CD4-positive, alpha-beta T cell (primary cell): ENCODE measurements at regions not wholly inside any gene's neighbourhood (a gene's known extent, or its start where the extent isn't known, plus 50 kb on each side); places are given as distances from the start of the nearest gene placed in this dataset.

Experiments
- ATAC-seq: fragments of 200-7000 bp; cut with Tn5 transposase; one replicate; pipeline ENCODE4 v1.10.0; 2022; ENCODE audit warnings: mild to moderate bottlenecking; ENCODE audit not compliant: poor library complexity
- CTCF ChIA-PET: fragments of 350-600 bp; sonication (Branson Sonifier 250); formaldehyde crosslinking; loops from one replicate; lab custom pipeline; 2021; ENCODE audit warnings: antibody characterized with exemption, inconsistent platforms; lab: Charles Lee
- POLR2A ChIA-PET: fragments of 350-600 bp; sonication (Branson Sonifier 250); formaldehyde crosslinking; loops from one replicate; lab custom pipeline; 2021; ENCODE audit warnings: antibody characterized with exemption, inconsistent platforms; lab: Charles Lee
- DNase-seq, 14 experiments: peaks; one replicate each; pipeline ENCODE4 v3.0.0-alpha.2; 2013 to 2020; ENCODE audit warnings: mixed read lengths in 2 of 14
- H3K27ac ChIP-seq, 2 donors: one replicate each; pipeline versions ENCODE4 v1.5.1 to v1.7.0; 2013; ENCODE audit warnings: low read length in 2 of 2, low read depth in 1 of 2, mild to moderate bottlenecking in 1 of 2
- H3K27me3 ChIP-seq, 2 experiments: 1 replicate in 1 of 2; 2 replicates in 1 of 2; pipeline versions ENCODE4 v1.6.1 to v1.7.0; 2013; ENCODE audit warnings: low read length in 2 of 2, control low read depth in 1 of 2, mild to moderate bottlenecking in 1 of 2, moderate library complexity in 1 of 2; ENCODE audit not compliant: insufficient read depth in 2 of 2, control insufficient read depth in 1 of 2
- H3K36me3 ChIP-seq: one replicate; pipeline ENCODE4 v1.6.1; 2013; ENCODE audit warnings: low read length, control low read depth; ENCODE audit not compliant: insufficient read depth
- H3K4me1 ChIP-seq: one replicate; pipeline ENCODE4 v1.6.1; 2013; ENCODE audit warnings: low read length, control low read depth; ENCODE audit not compliant: insufficient read depth
- H3K4me3 ChIP-seq: one replicate; pipeline ENCODE4 v1.5.1; 2013; ENCODE audit warnings: mild to moderate bottlenecking, low read length, moderate library complexity
- H3K9me3 ChIP-seq, 2 experiments: 1 replicate in 1 of 2; 2 replicates in 1 of 2; pipeline versions ENCODE4 v1.6.1 to v1.7.0; 2013; ENCODE audit warnings: low read length in 2 of 2, mild to moderate bottlenecking in 2 of 2, control low read depth in 1 of 2, moderate library complexity in 1 of 2; ENCODE audit not compliant: control insufficient read depth in 1 of 2, insufficient read depth in 1 of 2
- H3K27ac Mint-ChIP-seq: one replicate; pipeline ENCODE4 v1.8.0; 2020; ENCODE audit warnings: mixed read lengths
- H3K27me3 Mint-ChIP-seq: one replicate; pipeline ENCODE4 v1.8.0; 2021; ENCODE audit warnings: mixed read lengths
- H3K36me3 Mint-ChIP-seq: one replicate; pipeline ENCODE4 v1.8.0; 2021; ENCODE audit warnings: low read depth, mixed read lengths
- H3K4me1 Mint-ChIP-seq: one replicate; pipeline ENCODE4 v1.8.0; 2021; ENCODE audit warnings: low read depth, mixed read lengths
- H3K4me3 Mint-ChIP-seq: one replicate; pipeline ENCODE4 v1.8.0; 2020; ENCODE audit warnings: mild to moderate bottlenecking, mixed read lengths
- H3K9me3 Mint-ChIP-seq: one replicate; pipeline ENCODE4 v1.8.0; 2020; ENCODE audit warnings: mixed read lengths
- intact Hi-C, 2 experiments: fragments of 100-400 bp; cut with DNase I in 1 of 2; cut with micrococcal nuclease in 1 of 2; formaldehyde crosslinking; loops; one replicate each; pipeline versions ENCODE4 v1.15.1 to v1.9.0; 2023 to 2025; cut with DNase I, micrococcal nuclease
- TF ChIP-seq, protein P1 (sequence below): fragments of 200-600 bp; IDR thresholded peaks from one replicate; pipeline ENCODE4 v1.8.0; 2022; ENCODE audit warnings: antibody characterized with exemption, mild to moderate bottlenecking

GRCh38 chr9:103319979-103320378 lies 324.8 kb downstream of the CYLC2 start:
- Histone ChIP-seq H3K27me3 (no peaks in the 10 kb centered on the region), H3K27ac (no peak overlapping the region), H3K4me1 (no peaks in the 10 kb centered on the region), H3K36me3 (no peaks in the 10 kb centered on the region), H3K4me3 (no peak overlapping the region), H3K9me3 (no peaks in the 10 kb centered on the region)
- Mint-ChIP-seq H3K27ac (no peak overlapping the region), H3K4me1 (no peaks in the 10 kb centered on the region), H3K4me3 (no peak overlapping the region), H3K27me3 (no peaks in the 10 kb centered on the region), H3K9me3 (peaks cover 3% of the 10 kb centered on the region), H3K36me3 (no peaks in the 10 kb centered on the region)
- ATAC-seq (no peak), DNase-seq (no peak)
- CTCF ChIA-PET, result no interaction called here
- TF ChIP-seq, protein P1, sequence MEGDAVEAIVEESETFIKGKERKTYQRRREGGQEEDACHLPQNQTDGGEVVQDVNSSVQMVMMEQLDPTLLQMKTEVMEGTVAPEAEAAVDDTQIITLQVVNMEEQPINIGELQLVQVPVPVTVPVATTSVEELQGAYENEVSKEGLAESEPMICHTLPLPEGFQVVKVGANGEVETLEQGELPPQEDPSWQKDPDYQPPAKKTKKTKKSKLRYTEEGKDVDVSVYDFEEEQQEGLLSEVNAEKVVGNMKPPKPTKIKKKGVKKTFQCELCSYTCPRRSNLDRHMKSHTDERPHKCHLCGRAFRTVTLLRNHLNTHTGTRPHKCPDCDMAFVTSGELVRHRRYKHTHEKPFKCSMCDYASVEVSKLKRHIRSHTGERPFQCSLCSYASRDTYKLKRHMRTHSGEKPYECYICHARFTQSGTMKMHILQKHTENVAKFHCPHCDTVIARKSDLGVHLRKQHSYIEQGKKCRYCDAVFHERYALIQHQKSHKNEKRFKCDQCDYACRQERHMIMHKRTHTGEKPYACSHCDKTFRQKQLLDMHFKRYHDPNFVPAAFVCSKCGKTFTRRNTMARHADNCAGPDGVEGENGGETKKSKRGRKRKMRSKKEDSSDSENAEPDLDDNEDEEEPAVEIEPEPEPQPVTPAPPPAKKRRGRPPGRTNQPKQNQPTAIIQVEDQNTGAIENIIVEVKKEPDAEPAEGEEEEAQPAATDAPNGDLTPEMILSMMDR, result no peak
- intact Hi-C loops, result no loop called here
- POLR2A ChIA-PET, result no interaction called here

DNA sequence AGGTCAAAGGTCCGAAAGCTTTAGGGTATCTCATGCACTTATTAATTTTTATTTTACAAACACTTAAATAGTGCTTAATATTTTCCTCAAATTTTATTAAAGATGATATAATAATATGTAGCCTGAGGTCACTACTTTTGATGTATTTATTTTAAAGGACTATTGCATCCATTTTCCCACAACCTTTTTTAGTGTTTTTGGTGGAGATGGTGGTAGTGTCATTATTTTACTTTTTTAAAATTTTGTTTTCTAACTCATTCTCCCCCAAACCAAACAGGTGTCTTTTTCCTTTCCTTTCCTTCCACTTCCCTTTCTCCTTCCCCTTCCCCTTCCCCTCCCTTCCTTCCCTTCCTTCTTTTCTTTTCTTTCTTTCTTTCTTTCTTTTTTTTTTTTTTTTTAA lies 328.6 kb downstream of the CYLC2 start:
- no peaks in the 10 kb centered on the region for H3K36me3 Mint-ChIP-seq
- Histone ChIP-seq H3K27me3 (no peaks in the 10 kb centered on the region), H3K36me3 (no peaks in the 10 kb centered on the region), H3K4me3 (no peak overlapping the region), H3K27ac (no peak overlapping the region), H3K9me3 (peaks cover 0 to under 1% of the 10 kb centered on the region in 2 experiments), H3K4me1 (no peaks in the 10 kb centered on the region)
- DNase-seq (no peak), ATAC-seq (no peak)
- H3K9me3 Mint-ChIP-seq, result peaks cover 6% of the 10 kb centered on the region
- no peak overlapping the region for H3K27ac Mint-ChIP-seq
- ChIA-PET CTCF (no interaction called here), POLR2A (no interaction called here)
- no peaks in the 10 kb centered on the region for H3K4me1 Mint-ChIP-seq
- no peaks in the 10 kb centered on the region for H3K27me3 Mint-ChIP-seq
- no peak overlapping the region for H3K4me3 Mint-ChIP-seq
- intact Hi-C loops, result no loop called here
- TF ChIP-seq, protein P1, result no peak

DNA sequence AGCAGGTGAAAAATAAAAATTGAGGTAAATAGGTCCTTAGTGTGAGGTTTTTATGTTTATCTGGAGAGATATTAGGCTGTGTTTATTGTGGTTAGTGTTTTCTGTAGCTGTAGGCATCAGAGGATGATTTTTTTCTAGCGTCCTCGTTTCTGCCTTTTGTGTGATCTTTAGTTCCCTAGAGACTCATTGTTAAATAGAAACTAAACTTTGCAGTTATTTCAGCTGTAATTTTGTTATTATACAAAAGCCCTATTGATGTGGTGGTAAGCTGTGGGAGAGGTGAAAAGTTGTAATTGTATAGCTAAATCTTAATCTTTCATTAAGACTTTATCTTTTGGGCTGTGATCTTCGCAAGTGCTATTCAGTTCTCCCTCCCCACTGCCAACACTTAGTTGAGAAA lies 340.3 kb downstream of the CYLC2 start:
- no peak for DNase-seq
- intact Hi-C loops, result no loop called here
- Mint-ChIP-seq H3K36me3 (no peaks in the 10 kb centered on the region), H3K4me3 (no peak overlapping the region), H3K27me3 (no peaks in the 10 kb centered on the region), H3K4me1 (no peaks in the 10 kb centered on the region), H3K9me3 (peaks cover 2% of the 10 kb centered on the region), H3K27ac (no peak overlapping the region)
- Histone ChIP-seq H3K27me3 (no peaks in the 10 kb centered on the region), H3K4me1 (no peaks in the 10 kb centered on the region), H3K36me3 (no peaks in the 10 kb centered on the region), H3K27ac (no peak overlapping the region), H3K9me3 (peaks cover 0 to 3% of the 10 kb centered on the region in 2 experiments), H3K4me3 (no peak overlapping the region)
- ChIA-PET POLR2A (no interaction called here), CTCF (no interaction called here)
- TF ChIP-seq, protein P1, result no peak
- ATAC-seq, result no peak
